Loucy (cell line): ENCODE measurements at regions not wholly inside any gene's neighbourhood (a gene's known extent, or its start where the extent isn't known, plus 50 kb on each side); places are given as distances from the start of the nearest gene placed in this dataset.
"Not testable (repeated sequence)": the region's sequence is repeated elsewhere in the genome, so short reads cannot be mapped to it uniquely, and the experiment has no call there.

ENCODE experiments used
- H2AFZ ChIP-seq: fragments of 200-600 bp; sonication (generic); 2 replicates; pipeline ENCODE4 v1.6.0; 2016; ENCODE audit warnings: antibody characterized with exemption, mild to moderate bottlenecking, low read length, moderate library complexity
- H3F3A ChIP-seq: fragments of 200-600 bp; 2 replicates; pipeline ENCODE4 v1.6.0; 2016; ENCODE audit warnings: antibody characterized with exemption, low read depth, mild to moderate bottlenecking
- H3K27me3 ChIP-seq: fragments of 200-600 bp; sonication (generic); 2 replicates; pipeline ENCODE4 v1.6.1; 2014; ENCODE audit warnings: low read length, mild to moderate bottlenecking; ENCODE audit not compliant: insufficient read depth, poor library complexity, severe bottlenecking
- H3K36me3 ChIP-seq: fragments of 200-600 bp; sonication (generic); 2 replicates; pipeline ENCODE4 v1.6.1; 2016; ENCODE audit warnings: low read length; ENCODE audit not compliant: insufficient read depth
- H3K4me1 ChIP-seq: fragments of 200-600 bp; sonication (generic); 2 replicates; pipeline ENCODE4 v1.5.1; 2014; ENCODE audit warnings: low read length, mild to moderate bottlenecking; ENCODE audit not compliant: insufficient read depth, poor library complexity, severe bottlenecking
- H3K4me2 ChIP-seq: fragments of 200-600 bp; sonication (generic); 2 replicates; pipeline ENCODE4 v1.6.0; 2014; ENCODE audit warnings: antibody characterized with exemption, low read length, low read depth, mild to moderate bottlenecking; ENCODE audit not compliant: poor library complexity, severe bottlenecking
- H3K4me3 ChIP-seq: fragments of 200-600 bp; sonication (generic); 2 replicates; pipeline ENCODE4 v1.5.1; 2014; ENCODE audit warnings: low read length, mild to moderate bottlenecking, mixed read lengths; ENCODE audit not compliant: poor library complexity, severe bottlenecking
- H3K79me2 ChIP-seq: fragments of 200-600 bp; sonication (generic); 2 replicates; pipeline ENCODE4 v1.6.1; 2014; ENCODE audit warnings: low read length; ENCODE audit not compliant: insufficient read depth
- H3K9ac ChIP-seq: fragments of 200-600 bp; sonication (generic); 2 replicates; pipeline ENCODE4 v1.6.0; 2014; ENCODE audit warnings: mild to moderate bottlenecking, low read depth, low read length, moderate library complexity; ENCODE audit not compliant: poor library complexity, severe bottlenecking
- H3K9me2 ChIP-seq: fragments of 200-600 bp; sonication (generic); replicated peaks from 2 replicates; pipeline ENCODE4 v1.6.1; 2016; ENCODE audit warnings: low read depth, low read length, mixed read lengths
- H3K9me3 ChIP-seq: fragments of 200-600 bp; sonication (generic); 2 replicates; pipeline ENCODE4 v1.6.1; 2014; ENCODE audit warnings: mild to moderate bottlenecking, antibody characterized with exemption, low read length, low read depth; ENCODE audit not compliant: insufficient read depth
- H4K20me1 ChIP-seq: fragments of 200-600 bp; sonication (generic); 2 replicates; pipeline ENCODE4 v1.6.0; 2014; ENCODE audit warnings: antibody characterized with exemption, low read length, mild to moderate bottlenecking; ENCODE audit not compliant: insufficient read depth, poor library complexity, severe bottlenecking
- CTCF ChIP-seq: fragments of 200-600 bp; sonication (generic); conservative IDR thresholded peaks from 2 replicates; pipeline ENCODE4 v1.5.1; 2014; ENCODE audit warnings: mild to moderate bottlenecking, antibody characterized with exemption, low read length
- EZH2phosphoT487 ChIP-seq: fragments of 200-600 bp; IDR thresholded peaks from 2 replicates; pipeline ENCODE4 v1.6.1; 2018; ENCODE audit warnings: antibody characterized with exemption, mild to moderate bottlenecking, moderate library complexity, borderline replicate concordance

- H3K9ac ChIP-seq: no peak overlapping the region
- TF ChIP-seq CTCF (no peak), EZH2phosphoT487 (no peak)
- H3K4me1 ChIP-seq: no peaks in the 10 kb centered on the region
- no peak overlapping the region for H3K4me2 ChIP-seq
- no peaks in the 10 kb centered on the region for H3K79me2 ChIP-seq
- H3K9me2 ChIP-seq: no peaks in the 10 kb centered on the region
- H3K27me3 ChIP-seq: no peaks in the 10 kb centered on the region
- H3F3A ChIP-seq: no peaks in the 10 kb centered on the region
- no peaks in the 10 kb centered on the region for H4K20me1 ChIP-seq
- no peak overlapping the region for H3K4me3 ChIP-seq
- H3K36me3 ChIP-seq: no peaks in the 10 kb centered on the region
- H2AFZ ChIP-seq: no peak overlapping the region
- H3K9me3 ChIP-seq: no peaks in the 10 kb centered on the region
These were observed 73.2 kb downstream of the MAT2B start for GRCh38 chr5:163578652-163579051.

GRCh38 chr5:163579729-163580128 is 74.3 kb downstream of the MAT2B start:
- Histone ChIP-seq H3K4me3 (no peak overlapping the region), H3F3A (no peaks in the 10 kb centered on the region), H3K9ac (no peak overlapping the region), H3K9me3 (no peaks in the 10 kb centered on the region), H3K4me1 (no peaks in the 10 kb centered on the region), H2AFZ (no peak overlapping the region), H3K4me2 (no peak overlapping the region), H3K79me2 (no peaks in the 10 kb centered on the region), H4K20me1 (no peaks in the 10 kb centered on the region), H3K9me2 (no peaks in the 10 kb centered on the region), H3K27me3 (no peaks in the 10 kb centered on the region), H3K36me3 (no peaks in the 10 kb centered on the region)
- no peak for TF ChIP-seq CTCF

- Histone ChIP-seq H3K9me3 (no peaks in the 10 kb centered on the region), H3K79me2 (no peaks in the 10 kb centered on the region), H4K20me1 (no peaks in the 10 kb centered on the region), H3F3A (no peaks in the 10 kb centered on the region), H3K27me3 (no peaks in the 10 kb centered on the region), H3K4me2 (no peak overlapping the region), H3K9me2 (no peaks in the 10 kb centered on the region), H3K4me1 (no peaks in the 10 kb centered on the region), H3K36me3 (no peaks in the 10 kb centered on the region), H3K4me3 (no peak overlapping the region), H3K9ac (no peak overlapping the region), H2AFZ (no peak overlapping the region)
- no peak for TF ChIP-seq EZH2phosphoT487
- TF ChIP-seq CTCF: no peak
These were observed 75.1 kb downstream of the MAT2B start for GRCh38 chr5:163580516-163580915.

GRCh38 chr5:163583491-163584153 is 78.2 kb downstream of the MAT2B start:
- not testable (repeated sequence) for H3K9me2 ChIP-seq, H3K27me3 ChIP-seq, H3K79me2 ChIP-seq, H4K20me1 ChIP-seq, H3K4me3 ChIP-seq, H2AFZ ChIP-seq, H3K9ac ChIP-seq, H3K4me1 ChIP-seq, H3K9me3 ChIP-seq, H3K4me2 ChIP-seq, H3K36me3 ChIP-seq, H3F3A ChIP-seq
